ENCODE measurements at regions not wholly inside any gene's neighbourhood (a gene's known extent, or its start where the extent isn't known, plus 50 kb on each side); places are given as distances from the start of the nearest gene placed in this dataset.

DNA sequence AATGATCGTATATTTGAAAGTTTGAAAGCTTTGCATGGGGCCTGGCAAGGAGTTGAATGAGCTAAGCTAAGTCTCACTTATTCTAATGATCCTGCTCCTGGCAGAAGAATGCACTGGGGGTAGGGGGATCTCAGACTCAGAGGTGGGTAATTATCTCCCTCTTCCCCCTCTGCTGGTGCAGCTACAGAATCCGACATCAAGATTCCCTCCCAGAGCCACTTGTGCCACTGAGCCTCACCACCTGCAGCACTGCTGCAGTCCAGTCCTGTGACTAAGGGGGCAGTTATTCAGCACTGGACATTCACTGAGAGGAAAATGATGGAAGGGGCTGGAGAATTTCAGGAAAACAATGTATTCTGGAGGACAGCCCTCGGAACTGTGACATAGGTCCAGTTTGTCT, 205.8 kb downstream of the DEPDC1B start:
- TF ChIP-seq, protein P1, sequence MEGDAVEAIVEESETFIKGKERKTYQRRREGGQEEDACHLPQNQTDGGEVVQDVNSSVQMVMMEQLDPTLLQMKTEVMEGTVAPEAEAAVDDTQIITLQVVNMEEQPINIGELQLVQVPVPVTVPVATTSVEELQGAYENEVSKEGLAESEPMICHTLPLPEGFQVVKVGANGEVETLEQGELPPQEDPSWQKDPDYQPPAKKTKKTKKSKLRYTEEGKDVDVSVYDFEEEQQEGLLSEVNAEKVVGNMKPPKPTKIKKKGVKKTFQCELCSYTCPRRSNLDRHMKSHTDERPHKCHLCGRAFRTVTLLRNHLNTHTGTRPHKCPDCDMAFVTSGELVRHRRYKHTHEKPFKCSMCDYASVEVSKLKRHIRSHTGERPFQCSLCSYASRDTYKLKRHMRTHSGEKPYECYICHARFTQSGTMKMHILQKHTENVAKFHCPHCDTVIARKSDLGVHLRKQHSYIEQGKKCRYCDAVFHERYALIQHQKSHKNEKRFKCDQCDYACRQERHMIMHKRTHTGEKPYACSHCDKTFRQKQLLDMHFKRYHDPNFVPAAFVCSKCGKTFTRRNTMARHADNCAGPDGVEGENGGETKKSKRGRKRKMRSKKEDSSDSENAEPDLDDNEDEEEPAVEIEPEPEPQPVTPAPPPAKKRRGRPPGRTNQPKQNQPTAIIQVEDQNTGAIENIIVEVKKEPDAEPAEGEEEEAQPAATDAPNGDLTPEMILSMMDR (conservative IDR thresholded peaks at IDR 0.05) = no peak
- TF ChIP-seq ZFX (IDR thresholded peaks at IDR 0.05) = no peak

Measured in C4-2B (cell line).